ENCODE measurements at regions not wholly inside any gene's neighbourhood (a gene's known extent, or its start where the extent isn't known, plus 50 kb on each side); places are given as distances from the start of the nearest gene placed in this dataset.

DNA sequence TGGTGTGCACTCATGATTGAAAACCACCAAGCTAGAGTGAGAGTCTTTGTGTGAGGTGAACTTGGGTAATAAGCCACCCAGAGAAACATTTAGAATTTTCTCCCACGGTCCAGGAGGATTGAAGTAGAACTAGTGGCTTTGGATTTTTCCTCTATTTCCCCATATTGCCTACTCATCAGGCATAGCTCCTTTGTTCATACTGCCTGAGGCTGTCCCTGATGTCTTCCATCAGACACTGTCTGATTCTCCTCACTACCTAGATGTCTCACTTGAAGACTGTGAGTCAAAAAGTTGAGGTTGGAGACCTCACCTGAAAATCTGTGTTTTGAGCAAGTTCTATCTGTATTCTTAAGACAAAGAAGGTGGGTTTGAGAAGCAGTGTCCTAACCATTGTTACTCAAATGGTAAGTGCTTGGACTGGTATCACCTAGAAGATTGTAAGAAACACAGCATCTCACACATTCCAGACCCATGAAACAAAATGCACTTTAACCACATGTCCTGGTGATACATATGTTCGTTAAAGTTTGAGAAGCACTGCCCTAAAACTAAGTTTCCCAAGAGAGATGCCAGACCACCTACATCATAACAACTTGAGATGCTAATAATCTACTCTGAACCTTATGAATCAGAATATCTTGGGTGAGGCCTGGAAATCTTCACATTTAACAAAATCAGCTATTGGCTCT lies 523.4 kb upstream of the BTBD3 start:
- DNase-seq: no peak

DNA sequence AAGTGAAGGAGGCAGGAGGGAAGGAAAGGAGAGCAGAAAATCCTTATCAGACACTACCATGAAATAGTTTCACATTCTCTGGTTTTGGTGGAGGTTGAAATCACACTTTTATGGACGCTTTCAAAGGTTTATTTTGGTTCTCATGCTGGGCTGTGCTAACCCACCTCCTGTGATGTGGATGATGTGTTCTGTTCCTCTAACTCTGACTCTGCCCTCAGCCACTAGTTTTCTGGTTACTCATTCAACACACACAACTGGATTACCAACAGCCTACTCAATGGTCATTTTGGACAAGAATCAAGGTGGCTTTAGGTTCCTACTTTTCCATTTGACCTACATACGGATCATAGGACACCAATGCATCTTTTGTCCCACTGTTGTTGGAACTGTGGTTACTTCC lies 522.1 kb upstream of the BTBD3 start:
- no peak for DNase-seq
- intact Hi-C loops (cut with DNase I): no loop called here

More for the DNA sequence above, 523.4 kb upstream of the BTBD3 start:
- intact Hi-C loops (cut with DNase I): no loop called here

DNA sequence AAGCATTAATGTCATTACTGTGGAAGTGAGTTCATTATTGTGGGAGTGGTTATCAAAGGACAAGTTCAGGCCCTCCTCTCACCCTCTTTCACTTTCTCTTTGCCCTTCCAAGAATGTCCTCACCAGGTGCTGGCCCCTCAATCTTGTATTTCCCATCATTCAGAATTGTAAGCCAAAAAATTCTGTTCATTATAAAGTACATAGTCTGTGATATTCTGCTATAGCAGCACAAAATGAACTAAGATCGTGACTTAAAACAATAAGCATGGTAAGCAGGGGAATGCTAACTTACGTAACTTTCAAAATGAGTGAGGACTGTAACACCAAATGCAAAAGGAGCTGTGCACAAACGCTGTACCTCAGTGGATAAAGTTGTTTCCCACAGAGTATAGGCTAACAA lies 515.7 kb upstream of the BTBD3 start:
- no peak for DNase-seq
- intact Hi-C loops (cut with DNase I): no loop called here

DNA sequence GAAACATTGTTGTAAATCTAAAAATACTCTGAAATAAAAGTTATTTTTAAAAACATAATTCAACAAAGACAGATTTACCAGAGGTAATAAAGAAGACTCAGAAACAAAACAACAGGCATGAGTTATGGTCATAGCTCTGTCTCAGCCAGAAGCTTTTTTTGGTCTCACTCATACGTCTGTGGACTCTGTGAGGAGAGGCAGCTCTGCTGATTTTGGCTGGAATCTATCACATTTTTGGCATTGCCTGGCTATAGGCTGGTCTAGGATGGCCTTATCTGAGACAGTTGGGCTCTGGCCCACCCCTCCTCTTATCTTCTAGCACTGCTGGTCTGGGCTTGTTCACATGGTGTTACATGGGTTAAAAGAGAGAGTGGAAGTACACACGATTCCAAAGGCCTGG lies 514.0 kb upstream of the BTBD3 start:
- no peak for DNase-seq
- intact Hi-C loops (cut with DNase I): no loop called here

DNA sequence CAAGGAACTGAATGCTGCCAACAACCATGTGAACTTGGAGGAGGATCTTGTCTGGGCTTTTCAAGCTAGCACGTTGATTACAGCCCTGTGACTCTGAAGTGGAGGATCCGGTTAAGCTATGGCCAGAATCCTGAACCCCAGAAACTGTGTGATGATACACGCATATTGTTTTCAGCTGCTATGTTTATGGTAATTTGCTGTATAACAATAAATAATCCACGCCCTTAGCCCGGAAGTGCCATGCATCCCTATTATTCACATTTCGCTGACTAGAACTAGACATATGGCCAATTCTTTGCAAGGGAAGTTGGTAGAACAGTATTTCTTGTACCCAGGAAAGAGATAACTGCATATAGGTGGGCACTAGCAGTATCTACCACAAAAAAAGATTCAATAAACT lies 510.8 kb upstream of the BTBD3 start:
- DNase-seq: no peak
- intact Hi-C loops (cut with DNase I): no loop called here

DNA sequence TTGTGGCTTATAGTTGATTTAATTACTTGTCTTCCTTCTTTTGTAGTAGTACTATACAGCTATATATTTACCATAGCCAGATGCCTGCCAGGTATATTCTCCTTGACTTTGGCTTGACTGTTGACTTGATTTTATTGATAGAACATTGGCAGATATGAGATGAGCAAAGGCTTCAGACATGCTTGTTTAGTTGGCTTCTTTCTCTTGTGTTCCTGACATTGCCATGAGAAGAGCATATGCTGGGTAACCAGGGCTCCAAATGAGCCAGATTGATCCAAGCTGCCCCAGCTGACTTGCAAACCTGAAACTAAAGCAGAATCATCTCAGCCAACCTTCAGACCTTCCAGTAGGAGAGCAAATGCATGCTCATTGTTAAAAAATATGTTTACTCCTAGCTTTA lies 508.1 kb upstream of the BTBD3 start:
- intact Hi-C loops (cut with DNase I): no loop called here
- no peak for DNase-seq

DNA sequence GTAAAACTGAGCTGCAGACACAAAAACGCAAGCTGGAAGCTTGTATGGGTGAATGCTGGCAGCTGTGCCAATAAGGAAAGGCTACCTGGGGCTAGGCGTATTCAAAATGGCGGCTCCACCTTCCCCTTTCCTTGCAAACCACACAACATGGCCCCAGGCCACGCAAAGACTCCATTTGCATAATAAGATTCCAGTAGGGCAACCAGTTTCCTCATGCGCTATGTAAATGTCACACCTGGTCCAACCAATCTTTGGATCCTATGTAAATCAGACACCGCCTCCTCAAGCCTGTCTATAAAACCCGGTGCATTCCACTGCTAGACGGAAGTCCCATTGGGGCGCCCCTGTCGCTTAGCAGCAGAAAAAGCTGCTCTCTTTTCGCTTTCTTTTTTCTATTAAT lies 505.9 kb upstream of the BTBD3 start:
- no peak for DNase-seq
- intact Hi-C loops (cut with DNase I): no loop called here

DNA sequence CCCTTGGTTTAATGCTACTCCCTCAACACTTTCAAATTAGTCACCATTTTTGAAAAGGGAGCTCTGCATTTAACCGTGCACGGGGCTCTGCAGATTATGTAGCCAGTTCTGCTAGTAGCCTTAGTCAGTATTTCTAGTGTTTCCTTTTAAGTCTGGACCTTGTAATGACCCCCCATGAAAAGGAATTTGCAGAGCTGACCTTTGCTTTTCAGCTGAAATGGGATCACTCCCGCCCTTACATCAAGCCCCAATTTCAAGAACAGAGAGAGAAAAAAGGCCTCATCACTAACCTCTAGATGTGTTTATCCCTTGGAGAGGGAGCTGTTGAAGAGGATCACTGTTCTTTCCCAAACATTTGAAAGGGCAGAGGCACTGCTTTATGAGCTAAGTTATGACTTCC lies 490.7 kb upstream of the BTBD3 start:
- intact Hi-C loops (cut with DNase I): no loop called here
- no peak for DNase-seq

DNA sequence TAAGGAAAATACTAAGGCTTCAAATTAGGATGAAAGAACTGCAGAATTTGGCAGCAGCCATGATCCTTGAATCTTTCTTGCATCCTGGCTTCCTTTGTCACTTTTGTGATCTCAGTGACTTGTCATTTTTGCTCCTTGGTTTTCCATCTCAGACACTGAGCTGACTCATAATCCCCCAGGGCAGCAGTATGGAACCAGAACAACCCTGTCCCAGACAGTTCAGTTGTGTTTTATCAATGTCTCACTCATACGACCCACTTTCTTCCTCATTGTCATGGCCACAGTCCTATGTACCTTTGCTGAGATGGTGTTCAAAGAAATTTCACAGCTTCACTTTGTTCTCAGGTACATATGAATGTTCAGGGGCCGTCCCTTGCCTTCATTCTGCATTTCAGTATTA lies 488.5 kb upstream of the BTBD3 start:
- intact Hi-C loops (cut with DNase I): no loop called here

DNA sequence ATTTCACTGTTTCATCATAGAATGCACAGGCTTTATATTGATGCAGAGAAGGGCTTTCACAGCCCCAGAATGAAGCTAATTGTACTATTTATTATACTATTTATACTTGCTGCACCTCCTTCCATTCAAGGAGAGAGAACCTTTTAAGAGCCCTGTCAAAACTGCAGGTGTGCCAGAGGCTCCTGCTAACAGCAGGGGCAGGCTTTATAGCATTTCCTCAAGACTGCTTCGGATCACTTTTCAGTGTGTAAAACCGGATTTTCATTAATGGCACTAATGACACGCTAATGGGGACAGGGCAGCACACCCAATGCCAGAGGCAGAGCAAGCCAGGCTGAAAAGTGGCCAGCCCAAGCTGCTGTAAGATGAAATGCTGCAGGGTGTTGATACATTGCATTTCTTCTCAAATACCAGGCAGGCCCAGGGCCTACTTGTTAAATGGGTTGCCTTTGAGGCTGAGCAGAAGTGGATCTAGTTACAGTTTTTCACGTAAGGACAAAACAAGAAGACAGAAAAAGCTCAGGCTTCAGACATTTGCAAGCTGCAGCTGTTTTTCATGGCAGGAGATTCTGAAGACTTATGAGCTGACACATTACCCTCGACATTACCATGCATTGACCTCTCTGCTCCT lies 487.7 kb upstream of the BTBD3 start:
- no peak for DNase-seq
- intact Hi-C loops (cut with DNase I): no loop called here

More for the DNA sequence above, 488.5 kb upstream of the BTBD3 start:
- no peak for DNase-seq

DNA sequence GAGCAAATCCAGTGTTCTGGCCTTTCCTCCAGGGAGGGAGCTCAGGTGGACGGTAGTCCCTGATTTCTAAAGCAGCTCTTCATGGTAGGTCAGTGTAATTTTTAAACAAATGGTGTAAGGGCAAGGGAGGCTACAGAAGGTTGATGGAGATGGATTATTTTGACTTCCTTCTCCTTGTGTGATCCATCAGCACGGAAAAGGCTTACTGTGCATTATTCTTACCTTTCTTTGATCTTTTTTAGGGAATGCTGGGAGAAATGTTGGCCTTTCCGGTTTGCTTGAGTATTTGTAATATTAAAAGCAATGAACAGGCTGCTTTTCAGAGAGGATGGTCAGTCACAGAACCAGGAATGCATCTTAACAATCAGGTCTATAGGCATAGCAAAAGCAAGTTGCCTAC lies 487.0 kb upstream of the BTBD3 start:
- no peak for DNase-seq
- intact Hi-C loops (cut with DNase I): no loop called here

DNA sequence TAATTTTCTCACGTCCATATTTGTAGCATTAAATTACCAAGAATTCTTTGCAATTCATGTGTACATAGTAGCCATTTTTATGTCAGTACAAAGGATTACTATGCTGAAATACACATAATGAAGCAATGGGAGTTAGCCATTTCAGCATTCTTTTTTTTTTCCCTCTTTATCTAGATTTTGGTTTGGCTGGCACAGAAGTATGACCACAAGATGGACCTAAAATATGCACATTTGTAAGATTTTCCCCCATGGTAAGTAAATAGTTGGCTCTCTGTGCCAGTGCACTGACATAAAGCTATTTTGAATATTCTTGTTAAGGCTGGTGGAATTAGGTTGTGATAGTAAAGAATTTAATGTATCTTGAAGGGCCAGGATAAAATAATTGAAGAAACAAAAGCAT lies 486.1 kb upstream of the BTBD3 start:
- intact Hi-C loops (cut with DNase I): no loop called here

DNA sequence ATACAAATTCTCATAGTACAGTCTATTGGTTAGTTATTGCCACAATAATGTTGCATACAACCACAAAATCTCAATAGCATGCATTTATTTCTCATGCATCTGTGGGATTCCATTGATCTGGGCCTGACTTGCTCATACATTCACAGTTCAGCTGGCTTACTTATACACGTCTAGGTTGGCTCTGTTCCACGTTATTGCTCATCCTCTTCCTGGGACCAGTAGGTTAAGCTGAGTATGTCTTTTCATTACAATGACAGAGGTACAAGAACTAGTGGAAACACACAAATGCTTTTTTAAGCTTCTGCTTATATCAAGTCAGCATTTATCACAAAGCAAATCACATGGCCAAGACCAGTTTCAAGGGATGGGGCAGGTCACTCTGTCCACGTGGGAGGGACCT lies 485.3 kb upstream of the BTBD3 start:
- intact Hi-C loops (cut with DNase I): no loop called here
- no peak for DNase-seq

More for the DNA sequence above, 486.1 kb upstream of the BTBD3 start:
- DNase-seq: no peak

DNA sequence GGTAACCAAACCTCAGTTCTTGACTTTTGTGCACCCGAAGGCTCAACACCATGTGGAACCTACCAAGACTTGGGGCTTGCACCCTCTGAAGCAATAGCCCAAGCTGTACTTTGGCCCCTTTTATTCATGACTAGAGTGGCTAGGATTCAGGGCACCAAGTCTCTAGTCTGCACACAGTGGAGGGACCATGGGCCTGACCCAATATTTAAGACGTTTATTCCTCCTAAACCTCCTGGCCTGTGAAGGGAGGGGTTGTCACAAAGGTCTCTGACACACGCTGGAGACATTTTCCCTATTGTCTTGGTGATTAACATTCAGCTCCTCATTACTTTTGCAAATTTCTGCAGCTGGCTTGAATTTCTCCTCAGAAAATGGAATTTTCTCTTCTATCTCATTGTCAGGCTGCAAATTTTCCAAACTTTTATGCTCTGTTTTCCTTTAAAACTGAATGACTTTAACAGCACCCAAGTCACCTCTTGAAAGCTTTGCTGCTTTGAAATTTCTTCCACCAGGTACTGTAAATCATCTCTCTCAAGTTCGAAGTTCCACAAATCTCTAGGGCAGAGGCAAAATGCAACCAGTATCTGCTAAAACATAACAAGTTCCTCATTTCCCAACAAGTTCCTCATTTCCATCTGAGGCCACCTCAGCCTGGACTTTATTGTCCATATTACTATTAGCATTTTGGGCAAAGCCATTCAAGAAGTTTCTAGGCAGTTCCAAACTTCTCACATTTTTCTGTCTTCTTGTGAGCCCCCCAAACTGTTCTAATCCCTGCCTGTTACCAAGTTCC lies 481.4 kb upstream of the BTBD3 start:
- intact Hi-C loops (cut with DNase I): no loop called here
- DNase-seq: no peak

DNA sequence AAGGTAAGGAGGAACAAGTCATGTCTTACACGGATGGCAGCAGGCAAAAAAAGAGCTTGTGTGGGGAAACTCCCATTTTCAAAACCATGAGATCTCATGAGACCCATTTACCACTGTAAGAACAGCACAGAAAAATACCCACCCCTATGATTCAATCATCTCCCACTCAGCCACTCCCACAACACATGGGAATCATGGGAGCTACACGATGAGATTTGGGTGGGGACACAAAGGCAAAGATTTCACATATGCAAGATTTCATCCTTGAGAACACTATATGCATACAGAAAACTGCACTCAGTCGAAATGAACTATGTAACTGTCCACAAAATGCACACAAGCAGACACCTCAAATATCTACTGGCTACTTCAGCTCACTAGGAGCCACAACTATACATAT lies 480.6 kb upstream of the BTBD3 start:
- DNase-seq: no peak
- intact Hi-C loops (cut with DNase I): no loop called here

DNA sequence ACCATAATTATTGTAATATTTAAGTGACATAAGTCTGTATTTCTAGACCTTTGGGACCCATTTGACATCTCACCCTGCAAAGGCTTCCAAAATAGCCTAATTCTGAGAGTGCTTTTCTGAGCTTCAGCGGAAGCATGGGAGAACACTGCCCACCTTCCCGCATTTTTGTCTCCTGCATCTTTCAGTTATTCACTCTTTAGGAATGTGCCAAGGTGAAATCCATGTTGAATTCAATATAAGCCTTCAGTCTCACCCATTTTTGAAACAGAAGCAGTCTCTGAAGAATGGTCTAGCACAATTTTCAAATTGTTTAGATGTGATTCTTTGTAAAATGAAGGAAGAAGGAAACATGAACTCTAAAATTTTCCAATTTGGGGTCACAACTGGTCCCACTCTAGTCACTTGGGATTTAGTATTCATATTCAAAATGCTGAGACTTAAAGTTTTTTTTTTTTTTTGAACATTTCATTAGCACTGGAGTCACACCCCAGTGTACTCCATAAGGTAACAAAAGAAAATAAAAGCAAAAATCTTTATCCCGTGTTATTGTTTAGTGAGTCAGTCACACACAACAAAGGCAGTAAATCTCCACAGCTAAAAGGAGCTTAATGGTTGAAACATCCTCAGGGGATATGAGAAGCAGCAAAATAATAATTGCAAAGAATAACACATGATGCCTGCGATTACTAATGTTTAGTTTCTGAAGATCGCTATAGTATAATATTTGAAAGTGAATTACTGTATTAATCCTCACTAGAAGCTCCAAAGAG lies 479.9 kb upstream of the BTBD3 start:
- intact Hi-C loops (cut with DNase I): no loop called here
- no peak for DNase-seq

DNA sequence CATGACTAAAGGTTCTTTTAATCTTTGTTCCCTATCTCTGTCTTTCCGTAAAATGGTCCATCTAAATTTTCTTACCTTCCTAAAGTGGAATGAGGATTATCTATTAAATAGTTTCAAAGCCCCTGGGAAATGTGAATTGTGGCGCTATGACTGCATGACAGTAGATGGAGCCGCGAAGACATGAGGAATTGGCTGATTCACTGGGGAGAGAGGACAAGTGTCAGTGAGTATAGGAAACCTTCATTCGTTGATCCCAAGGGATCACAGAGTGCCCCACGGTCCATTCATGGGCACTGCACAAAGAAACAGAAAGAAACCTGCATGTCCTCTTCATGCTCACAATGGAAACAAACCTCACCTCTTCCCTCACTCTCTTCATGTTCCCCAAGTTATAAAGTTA lies 479.3 kb upstream of the BTBD3 start:
- intact Hi-C loops (cut with DNase I): no loop called here
- DNase-seq: no peak

DNA sequence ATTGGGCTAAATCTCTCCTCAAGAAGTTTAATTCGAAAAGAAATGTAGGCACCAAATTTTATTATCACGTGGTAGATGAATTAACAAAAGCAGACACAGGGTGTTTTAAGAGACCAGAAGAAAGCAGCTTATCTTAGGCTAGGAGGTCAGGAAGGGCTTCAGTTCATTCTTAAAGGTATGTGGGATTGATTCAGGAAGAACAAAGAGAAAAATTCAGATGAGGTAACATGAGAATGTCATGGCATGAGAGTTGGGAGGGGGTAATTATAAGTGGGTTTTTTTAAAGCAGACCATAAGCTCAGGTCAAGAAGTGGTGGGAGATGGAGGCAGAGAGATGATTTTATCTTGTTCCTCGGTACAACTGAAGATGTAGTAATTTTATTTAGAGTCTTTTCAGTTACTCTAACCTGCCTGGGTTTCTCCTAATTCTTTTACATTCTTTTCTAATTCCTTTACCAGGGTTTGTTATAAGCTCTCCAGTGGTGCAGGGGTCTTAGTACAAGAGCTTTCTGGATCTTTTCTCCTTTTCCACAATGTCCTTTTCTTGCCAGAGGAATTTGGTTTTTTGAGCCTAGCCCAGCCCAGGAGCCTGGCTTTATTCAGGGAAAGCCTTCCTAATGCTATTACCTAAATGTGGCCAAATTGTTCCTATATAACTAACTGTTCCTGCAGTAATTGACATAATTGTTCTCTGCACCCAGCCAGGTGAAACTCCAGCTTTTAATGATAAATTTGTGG lies 474.1 kb upstream of the BTBD3 start:
- intact Hi-C loops (cut with DNase I): no loop called here
- no peak for DNase-seq

DNA sequence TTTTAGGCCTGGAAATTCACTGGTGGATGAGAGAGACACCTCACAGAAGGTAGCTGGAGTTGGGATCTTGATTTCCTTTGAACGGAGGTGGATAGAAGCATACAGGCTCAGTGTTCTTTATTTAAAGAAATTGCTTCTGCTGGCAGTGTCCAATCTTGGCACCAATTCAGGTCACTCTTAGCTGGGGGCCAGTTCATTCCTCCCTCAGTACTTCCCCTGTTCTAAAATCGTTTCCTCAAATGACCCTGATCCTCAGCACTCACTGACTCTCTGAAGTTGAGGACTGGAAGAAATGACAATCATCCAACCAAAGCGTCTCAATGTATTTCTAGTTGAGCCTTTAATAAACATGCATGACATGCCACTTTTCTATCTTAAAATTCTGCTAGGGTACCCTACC lies 472.5 kb upstream of the BTBD3 start:
- intact Hi-C loops (cut with DNase I): no loop called here
- peak in 3 of 42 donors; percentile 4 to 10 (median 5) for DNase-seq
